COR-L47 (cell line): ENCODE measurements at regions not wholly inside any gene's neighbourhood (a gene's known extent, or its start where the extent isn't known, plus 50 kb on each side); places are given as distances from the start of the nearest gene placed in this dataset.

ENCODE experiments used
- DNase-seq: peaks from one replicate; lab custom pipeline; 2025; lab: John Stamatoyannopoulos, UW

DNA sequence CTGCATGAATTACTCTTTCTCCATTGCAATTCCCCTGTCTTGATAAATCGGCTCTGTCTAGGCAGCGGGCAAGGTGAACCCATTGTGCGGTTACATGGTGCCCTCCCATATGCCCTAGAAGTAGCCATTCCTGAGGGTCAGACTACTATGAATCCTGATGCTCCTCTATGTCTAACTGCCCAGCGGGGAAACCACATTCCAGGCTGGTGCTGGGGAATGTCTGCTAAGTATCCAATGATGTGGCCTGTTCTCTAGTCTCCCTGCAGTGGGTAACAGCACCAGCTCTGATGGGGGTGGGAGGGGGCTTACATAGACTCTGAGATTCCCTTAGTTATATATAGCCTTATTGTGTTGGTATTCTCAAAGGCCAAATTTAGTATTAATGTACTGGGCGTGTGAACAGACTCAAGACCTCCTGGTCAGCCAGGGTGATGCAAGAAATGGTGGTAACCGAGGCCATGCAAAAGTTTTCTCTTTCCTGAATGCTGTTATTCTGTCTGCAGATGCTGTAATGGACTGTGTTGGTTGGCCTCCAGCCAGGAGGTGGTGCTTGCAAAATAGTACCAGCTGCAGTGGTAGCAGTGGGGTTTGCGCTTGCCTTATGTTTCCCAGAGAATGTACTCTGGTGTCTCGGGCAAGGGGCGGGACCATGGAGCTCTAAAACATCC, 564.8 kb upstream of the SLITRK1 start:
- no peak for DNase-seq

DNA sequence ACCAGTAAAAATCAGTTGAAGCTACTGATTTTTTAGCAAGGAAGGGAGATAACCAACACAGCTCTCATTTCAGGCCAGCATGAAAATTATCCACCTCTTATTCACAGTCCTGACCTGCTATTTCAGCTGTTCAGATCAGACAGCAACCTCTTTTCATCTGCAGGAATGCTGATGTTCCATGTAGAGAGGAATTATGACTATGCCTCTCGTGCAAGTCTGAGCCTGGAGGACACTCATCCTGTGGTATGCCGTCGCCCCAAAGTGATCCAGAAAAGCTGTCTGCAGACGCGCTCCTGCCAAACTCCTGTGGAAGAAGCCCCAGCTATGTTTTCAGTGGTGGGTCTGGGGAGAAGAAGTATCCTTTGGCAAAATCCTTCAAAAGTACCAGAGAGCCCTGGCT, 563.5 kb upstream of the SLITRK1 start:
- DNase-seq, result no peak

DNA sequence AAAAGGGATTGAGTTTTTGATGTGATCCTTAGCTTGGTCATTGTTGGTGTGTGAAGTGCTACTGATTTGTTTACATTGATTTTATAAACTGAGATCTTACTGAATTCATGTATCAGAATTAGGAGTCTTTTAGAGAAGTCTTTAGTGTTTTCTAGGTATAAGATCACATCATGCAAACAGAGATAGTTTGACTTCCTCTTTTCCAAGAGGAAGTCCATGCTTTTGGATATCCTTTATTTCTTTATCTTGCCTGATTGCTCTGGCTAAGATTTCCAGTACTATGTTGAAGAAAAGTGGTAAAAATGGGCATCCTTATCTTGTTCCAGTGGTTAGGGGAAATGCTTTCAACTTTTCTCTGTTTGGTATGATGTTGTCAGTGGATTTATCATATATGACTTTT, 561.2 kb upstream of the SLITRK1 start:
- DNase-seq, result no peak

DNA sequence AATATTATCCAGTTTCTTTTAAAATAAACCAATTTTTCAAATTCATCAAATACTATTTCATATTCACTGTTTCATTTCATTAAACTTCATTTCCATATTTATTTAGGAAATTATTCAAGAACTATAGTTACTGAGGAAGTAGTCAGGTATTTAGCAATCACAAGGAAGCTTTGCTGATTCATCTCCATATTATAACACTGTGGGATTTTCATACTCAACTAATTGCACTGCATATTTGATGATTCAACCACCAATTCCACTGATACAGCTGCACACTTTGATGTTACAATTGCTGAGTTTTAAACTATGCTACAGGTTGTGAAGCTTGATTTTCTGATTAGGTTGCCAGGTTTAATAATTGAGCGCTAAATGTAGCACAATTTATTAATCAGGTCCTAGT, 556.8 kb upstream of the SLITRK1 start:
- no peak for DNase-seq

DNA sequence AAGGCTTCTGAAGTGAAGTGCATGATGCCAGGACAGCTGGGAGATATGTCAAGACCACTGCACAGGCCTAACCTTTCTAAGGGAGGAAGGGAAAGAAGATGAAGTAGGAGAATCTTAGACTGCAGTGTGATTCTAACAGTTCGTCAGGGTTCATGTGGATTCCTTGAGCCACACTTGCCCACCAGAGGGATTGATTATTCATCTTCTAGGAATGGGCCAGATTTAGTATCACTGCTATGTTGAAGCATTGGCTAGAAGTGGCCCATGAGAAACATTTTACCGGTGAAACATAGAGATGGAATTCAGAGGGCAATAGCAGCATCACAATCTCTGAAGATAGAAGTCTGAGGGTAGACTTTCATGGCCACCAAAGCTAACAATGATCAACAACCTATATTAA, 550.8 kb upstream of the SLITRK1 start:
- DNase-seq, result no peak

DNA sequence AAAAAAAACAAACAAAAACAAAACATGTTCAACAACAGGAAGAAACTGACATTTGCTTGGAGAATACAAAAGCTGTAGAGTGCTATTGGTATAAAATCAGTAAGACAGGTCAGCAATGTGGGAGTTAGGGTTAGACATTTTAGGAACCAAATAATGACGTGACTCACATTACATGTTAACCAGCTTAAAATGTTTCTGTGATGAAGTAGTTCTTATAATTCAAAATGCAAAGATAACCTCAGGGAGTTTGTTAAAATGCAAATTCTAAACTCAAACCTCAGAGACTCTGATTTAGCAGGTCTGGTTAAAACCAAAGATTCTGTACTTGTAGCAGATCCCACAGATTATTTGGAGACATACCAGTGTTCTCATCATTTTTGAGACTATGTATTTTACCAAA, 549.4 kb upstream of the SLITRK1 start:
- no peak for DNase-seq

DNA sequence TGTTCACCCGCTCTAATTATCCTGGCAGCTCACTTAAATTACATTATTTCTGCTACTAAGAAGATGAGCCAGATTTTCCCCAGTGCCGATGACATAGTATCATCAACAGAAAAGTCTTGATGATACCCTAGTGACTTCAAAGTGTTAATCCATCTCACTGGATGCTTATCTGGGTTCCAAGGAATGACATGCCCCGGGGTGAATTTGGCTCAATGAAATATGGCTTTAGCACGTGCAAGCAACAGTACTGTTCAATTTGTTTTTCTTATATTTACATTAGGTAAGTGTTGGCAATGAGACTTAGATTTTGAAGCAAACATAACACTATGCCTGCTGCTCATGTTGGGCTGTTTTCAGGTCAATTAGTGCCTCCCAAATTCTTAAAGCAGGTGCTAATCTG, 548.2 kb upstream of the SLITRK1 start:
- DNase-seq, result peak; percentile 23

DNA sequence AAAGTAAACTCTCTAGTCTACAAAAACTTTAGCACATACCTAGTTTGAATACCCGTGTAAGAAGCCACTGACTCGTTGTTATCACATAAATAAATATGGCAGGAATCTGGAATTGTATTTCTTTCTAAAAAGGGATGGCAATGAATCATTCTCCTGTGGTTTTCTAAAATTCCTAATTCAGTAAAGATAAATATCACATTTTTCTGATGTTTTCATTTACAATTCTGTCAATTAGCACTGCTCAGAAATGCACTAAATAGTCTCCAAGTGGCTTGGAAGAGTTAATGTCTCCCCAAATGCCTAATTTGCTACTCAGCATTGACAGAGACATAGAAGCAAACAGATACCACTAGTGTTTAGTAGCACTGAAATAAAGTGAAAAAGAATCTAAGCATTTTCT, 547.7 kb upstream of the SLITRK1 start:
- DNase-seq, result no peak

DNA sequence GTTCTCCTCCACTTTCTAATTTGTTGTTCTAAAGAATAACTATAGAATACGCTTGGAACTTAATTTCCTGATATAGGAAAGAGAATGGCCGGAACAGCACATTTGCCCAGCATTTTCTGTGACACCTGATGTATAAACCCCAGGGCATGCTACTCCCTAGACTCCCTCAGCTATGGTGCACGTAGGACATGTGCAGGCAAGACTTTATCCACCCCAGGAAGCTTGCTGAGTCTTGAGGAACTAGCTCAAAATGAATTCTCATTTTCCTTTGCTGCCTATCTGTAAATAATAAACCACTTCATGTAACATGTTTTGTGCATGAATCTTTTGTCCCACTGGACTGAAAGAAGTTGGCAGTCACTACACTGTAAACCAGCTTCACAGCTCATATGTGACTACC, 535.8 kb upstream of the SLITRK1 start:
- no peak for DNase-seq

DNA sequence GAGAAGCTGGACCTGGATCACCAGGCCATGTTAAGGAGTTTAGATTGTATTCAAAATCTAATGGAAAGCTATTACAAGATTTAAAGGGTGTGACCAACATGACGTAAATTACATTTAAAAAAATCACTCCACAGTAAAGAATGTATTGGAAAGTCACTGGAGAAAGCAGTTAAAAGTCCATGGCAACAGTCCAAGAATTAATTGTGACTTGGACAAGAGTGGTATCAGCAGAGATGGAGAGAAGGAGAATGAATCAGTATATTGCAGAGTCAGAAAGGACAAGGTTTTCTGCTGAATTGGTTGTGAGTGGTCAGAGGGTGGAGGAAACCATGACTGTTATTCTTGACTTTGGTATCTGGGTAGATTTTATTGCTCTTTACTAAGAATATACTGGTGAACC, 535.1 kb upstream of the SLITRK1 start:
- DNase-seq, result no peak

DNA sequence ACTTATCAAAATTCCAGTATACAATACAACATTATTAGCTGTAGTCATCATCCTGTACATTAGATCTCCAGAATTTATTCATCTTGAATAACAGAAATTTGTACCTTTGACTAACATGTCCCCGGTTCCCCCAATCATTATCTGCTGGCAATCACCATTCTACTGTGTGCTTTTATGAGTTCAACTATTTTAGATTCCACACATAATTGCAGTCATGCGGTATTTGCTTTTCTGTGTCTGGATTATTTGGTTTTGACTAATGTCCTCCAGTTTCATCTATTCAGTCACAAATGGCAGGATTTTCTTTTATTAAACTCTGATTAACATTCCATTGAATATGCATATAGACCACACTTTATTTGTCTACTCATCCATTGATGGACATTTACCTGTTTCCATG, 530.7 kb upstream of the SLITRK1 start:
- DNase-seq, result no peak

DNA sequence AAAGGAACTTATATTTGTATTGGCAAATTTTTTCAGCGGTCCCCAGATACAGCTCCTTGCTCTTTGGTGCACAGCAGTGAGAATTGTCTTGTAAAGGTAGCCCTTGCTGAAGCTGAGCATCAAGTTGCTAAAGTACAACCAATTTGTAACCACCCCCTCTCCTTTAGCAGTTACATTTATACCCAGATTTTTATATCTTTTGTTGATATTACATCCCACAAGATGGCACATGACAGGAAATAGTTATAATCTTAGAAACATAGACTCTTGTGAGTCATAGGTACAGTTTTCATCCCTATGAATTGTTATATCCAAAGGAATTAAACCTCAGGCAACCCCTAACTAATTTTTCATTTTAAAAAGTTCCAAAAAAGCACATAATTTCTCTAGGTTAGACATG, 523.0 kb upstream of the SLITRK1 start:
- no peak for DNase-seq

DNA sequence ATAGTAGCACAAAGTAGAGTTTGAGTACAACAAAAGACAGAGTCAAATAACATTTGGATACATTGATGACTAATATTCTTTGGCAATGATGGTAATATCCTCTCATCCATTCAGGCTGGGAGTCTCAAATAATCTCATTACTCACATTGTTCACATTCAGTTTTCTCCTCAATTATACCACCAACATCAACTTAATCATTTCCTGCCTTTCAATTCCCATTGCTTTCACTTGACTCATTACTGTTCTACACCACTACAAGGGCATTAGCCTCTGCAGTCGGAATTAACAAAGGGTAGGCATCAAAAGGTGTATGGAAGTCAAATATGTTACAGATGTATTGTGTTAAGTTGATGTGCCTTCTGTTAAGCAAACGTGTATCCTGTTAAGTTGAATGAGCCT, 518.4 kb upstream of the SLITRK1 start:
- no peak for DNase-seq

DNA sequence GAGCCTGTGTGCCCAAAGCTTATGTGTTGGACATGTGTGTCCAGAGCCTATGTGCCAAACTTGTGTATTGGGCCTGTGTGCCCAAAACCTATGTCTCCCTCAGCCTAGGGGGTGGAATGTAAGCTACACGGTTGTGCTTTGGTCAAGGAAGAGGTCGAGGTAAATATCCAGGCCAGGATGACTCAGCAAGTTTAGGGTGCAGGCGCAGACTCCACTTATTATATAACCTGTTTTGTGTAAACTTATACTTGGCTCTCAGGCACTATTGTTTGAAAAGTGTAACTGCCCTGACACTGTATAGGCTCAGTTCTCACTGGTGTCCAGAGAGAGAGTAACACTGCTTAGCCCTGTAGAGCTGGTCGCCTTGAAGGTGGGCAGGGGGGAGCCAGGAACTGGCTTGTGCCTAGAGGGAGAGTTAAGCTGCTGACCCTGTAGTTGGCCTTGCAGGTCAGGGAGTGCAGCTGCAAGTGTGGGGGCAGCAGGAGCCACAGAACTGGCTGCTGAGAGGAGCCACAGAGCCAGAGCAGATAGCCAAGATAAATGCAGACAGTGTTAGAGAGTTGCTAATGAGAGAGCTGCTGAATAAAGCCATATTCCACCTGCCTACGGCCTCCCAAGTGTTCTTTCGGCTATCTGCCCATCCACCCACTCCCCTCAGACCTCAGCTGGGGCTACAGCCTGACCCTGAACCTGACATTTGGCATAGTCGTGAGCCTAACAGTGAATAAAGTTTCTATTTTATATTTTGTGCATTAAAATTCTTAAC, 517.2 kb upstream of the SLITRK1 start:
- DNase-seq, result peak; percentile 6

DNA sequence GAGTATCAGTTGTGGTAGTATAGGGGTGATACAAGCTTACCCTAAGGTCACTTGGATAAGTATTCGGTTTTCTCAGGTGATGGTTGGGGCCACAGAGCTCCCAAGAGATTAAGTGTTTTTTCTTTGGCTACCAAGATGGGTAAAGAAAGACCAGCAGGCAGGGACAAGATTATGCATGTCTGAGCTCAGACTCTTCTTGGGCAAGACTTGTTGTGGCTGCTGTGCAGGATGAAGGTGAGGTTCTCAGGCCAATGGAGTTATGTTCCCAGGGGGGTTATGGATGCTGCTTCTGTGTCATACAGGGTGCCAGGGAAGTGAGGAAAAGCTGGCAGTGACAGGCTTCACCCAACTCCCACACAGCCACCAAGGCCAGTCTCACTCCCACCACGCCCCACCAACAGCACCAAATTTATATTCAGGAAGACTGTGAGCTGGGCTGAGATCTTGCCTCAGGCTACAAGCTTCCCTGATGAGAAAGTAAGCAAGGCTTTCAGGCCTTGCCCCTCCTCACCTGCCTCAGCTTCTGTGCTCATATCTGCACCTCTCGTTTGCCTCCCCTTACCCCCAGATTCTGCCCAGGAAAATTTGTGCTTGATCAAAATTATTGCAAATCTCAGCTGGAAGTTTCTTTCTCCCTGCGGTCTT, 511.8 kb upstream of the SLITRK1 start:
- DNase-seq, result no peak

DNA sequence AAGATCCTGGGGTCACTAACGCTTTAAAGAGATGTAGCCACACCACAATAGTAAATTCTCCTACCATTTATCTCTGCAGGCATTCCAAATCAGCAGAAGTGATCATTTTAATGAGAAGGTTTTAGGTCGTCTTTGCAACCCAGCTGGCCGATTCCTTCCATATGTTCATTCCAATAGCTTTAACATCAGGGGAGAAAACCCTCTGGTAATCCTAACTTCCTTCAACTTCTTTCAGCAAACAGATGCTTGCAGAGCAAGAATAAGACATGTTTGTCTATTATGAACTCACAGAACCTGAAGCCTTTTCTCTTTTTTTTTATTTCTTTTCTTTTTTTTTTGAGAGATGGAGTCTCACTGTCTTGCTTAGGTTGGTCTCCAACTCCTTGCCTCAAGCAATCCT, 498.6 kb upstream of the SLITRK1 start:
- no peak for DNase-seq

DNA sequence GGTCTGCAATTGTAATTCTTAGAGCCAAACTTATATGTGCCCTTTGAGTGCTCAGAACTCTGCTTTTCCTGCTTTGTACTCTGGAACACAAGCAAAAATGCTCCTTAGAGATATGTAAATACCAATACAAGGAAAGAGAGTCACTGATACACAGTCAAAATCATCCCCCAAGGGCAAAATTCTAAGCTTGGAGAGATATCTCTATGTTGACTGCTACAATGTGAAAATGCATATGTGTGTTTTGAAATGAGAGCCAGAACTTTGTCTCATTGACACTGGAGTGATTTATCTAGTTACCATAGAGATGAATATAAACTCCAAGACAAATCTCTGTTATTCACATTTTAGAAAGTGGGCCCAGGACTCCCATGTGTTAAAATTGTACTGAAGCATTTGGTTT, 494.8 kb upstream of the SLITRK1 start:
- DNase-seq, result no peak

DNA sequence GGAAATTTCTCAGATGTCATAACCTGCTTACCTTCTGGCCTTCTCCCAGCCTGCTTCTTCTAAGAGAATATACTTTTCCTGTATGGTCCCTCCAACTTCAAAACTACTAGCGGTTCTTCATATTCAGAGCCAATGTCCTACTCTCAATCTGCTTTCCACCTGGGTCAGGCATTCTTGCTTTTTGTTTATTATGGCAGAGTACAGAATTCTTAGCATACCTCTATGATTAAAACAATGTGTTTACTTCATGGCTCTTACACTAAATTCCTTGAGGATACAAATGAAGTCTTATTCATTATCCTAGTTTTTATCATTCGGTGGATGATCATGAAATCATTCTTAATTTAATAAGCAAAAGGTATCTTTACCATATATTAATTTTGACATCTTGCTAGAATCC, 484.2 kb upstream of the SLITRK1 start:
- DNase-seq, result no peak

DNA sequence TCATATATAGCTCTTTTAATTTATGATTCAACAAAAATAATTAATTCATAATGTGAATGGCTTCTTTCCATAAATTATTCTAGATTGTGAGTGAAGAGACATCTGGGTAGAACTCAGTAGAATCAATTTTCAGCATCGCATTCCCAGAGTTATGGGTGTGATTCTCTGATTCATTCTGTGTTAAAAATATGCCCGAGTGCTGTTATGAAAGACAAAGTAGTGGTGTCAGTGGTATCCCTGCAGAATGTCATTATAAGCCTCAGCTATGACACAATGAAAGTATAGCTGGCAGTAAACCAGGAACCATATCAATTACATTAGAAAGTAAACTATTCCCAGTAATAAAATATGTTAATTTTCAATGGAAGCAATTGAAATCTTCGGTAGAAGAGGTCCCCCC, 480.5 kb upstream of the SLITRK1 start:
- no peak for DNase-seq

DNA sequence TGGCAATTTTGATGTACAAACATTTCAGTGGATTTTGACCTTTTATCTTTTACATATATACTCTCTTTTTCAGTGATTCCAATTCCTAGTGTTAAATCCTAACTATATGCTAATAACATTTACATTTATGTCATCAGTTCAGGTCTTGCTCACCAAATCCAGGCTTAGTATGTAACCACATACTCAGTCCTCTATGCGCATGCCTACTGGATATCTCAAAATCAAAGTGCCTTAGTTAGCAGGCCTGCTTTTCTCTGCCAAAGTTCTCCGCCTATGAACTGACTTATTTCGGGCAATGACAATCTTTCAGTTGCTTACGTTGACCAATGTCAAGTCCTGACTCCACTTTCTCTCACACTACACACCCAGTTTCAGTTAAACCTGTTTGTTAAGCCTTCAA, 478.5 kb upstream of the SLITRK1 start:
- no peak for DNase-seq

DNA sequence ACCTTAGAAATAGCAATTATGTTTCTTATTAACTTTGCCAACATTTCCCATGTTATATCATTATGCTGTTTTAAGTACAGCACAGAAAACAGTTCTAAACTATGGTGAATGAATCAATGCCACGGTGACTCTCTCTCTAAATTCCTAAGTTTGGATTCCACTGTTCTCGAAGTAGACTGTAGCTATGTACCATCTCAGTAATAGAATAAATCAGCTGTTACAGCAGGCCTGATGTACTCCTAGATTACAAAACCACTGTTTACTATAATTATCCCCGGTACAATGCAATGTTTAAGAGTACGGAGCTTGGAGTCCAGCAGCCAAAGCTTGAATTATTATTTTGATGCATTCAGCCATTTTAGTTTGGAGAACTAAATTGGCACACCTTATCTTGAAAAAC, 476.3 kb upstream of the SLITRK1 start:
- DNase-seq, result no peak

DNA sequence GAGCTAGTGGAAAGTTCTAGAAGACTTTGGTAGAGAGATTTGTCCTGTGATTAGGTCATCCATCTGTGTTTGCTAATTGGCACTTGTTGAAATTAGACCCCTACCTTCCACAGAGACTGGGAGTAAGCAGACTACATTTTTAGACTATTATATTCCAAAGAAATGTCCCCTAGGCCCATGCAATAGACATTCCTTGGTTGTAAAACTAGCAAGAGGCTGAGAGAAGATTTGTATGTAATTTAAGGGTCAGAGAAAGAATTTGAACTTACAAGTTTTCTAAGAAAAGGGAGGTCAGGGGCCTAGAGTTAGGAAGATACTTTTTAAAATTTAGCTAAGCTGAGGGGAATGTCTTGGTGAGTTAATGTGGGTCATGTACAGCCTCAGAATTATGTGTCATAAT, 470.7 kb upstream of the SLITRK1 start:
- no peak for DNase-seq

DNA sequence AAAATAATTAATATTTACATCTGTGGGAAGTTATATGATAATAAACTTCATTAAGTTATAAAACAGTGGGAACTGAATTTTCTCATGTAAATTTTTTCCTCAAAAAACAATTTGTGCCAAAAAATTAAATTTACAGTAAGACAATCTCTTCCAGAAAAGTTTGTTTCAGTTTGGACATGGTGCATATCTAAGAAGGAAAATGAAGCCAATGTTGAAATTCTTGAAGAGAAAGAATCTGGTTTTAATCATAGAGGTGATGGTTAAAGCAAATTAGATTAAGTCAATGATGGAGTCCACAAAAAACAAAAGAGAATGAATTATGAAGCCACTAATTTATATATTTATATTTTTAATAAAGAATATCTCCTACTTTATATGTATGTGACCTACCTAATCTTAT, 457.2 kb upstream of the SLITRK1 start:
- no peak for DNase-seq

DNA sequence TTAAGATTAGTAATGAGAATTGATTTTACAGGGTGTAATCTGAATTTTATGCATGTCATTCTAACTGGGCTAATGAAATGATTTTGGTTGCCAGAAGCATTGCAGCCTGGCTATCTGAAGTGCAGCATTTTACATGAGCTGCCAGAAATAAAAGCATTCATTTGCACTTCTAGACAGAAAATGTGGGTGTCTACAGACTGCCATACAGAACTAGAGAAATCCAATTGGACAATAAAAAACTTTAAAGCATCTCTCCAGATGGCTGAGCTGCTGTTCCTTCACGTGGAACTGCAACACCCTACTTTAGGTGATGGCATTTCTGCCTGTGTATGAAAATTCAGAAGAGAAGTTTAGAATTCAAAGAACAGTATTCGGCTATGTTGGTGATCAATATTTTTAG, 450.1 kb upstream of the SLITRK1 start:
- DNase-seq, result no peak
